OCI-LY1 (cell line): ENCODE measurements at regions not wholly inside any gene's neighbourhood (a gene's known extent, or its start where the extent isn't known, plus 50 kb on each side); places are given as distances from the start of the nearest gene placed in this dataset.

Experiments used
- EZH2 ChIP-seq: fragments of 200-600 bp; sonication (generic), shearing (Covaris generic); IDR thresholded peaks from 2 replicates; pipeline ENCODE4 v1.8.0; 2017; ENCODE audit warnings: borderline replicate concordance, mixed run types, mild to moderate bottlenecking, antibody characterized with exemption, low read length, moderate library complexity, mixed read lengths
- TF ChIP-seq, protein P1 (sequence below): fragments of 200-600 bp; sonication (generic), shearing (Covaris generic); IDR thresholded peaks from 2 replicates; pipeline ENCODE4 v1.5.1; 2017; ENCODE audit warnings: mild to moderate bottlenecking, antibody characterized with exemption, low read length, moderate library complexity, mixed read lengths

DNA sequence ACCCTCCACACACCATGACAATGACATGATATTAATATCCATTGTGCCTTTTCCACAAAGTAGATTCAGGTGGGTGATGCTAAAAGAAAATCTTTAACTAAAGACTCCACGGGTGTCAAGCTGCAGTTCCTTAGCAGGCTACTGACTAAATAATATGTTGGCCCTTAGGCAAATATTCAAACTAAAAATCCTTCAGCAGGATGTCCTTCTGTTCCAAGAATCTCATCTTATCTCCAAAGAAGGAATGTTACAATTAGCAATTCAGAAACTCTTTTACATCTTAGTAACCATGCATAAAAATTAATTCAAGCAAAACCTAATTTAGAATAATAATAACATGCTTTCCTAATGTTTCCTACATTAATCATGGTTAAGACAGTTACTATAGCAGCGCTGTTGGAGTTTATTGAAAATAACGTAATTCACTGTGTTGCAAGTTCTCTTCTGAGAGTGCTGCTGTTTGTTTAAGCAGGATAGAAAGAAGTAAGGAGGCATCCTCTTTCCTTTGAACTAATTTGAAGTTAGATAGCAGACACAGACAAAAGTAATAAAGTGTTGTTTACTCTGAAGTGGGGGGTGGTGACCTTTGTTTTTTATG, 414.8 kb upstream of the CDH4 start:
- TF ChIP-seq, protein P1, sequence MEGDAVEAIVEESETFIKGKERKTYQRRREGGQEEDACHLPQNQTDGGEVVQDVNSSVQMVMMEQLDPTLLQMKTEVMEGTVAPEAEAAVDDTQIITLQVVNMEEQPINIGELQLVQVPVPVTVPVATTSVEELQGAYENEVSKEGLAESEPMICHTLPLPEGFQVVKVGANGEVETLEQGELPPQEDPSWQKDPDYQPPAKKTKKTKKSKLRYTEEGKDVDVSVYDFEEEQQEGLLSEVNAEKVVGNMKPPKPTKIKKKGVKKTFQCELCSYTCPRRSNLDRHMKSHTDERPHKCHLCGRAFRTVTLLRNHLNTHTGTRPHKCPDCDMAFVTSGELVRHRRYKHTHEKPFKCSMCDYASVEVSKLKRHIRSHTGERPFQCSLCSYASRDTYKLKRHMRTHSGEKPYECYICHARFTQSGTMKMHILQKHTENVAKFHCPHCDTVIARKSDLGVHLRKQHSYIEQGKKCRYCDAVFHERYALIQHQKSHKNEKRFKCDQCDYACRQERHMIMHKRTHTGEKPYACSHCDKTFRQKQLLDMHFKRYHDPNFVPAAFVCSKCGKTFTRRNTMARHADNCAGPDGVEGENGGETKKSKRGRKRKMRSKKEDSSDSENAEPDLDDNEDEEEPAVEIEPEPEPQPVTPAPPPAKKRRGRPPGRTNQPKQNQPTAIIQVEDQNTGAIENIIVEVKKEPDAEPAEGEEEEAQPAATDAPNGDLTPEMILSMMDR, result no peak
- TF ChIP-seq EZH2, result no peak
